Neural cell (in vitro differentiated cells): ENCODE measurements at regions not wholly inside any gene's neighbourhood (a gene's known extent, or its start where the extent isn't known, plus 50 kb on each side); places are given as distances from the start of the nearest gene placed in this dataset.

Experiments used
- SMC3 ChIP-seq: fragments of 450-650 bp; conservative IDR thresholded peaks from 2 replicates; pipeline ENCODE4 v1.6.1; 2014; ENCODE audit warnings: antibody characterized with exemption, mild to moderate bottlenecking, moderate library complexity; ENCODE audit not compliant: poor library complexity
- TF ChIP-seq, protein P1 (sequence below): IDR thresholded peaks from 2 replicates; pipeline ENCODE4 v1.6.1; 2012; ENCODE audit warnings: borderline replicate concordance
- TF ChIP-seq, protein P2 (sequence below): fragments of 450-650 bp; IDR thresholded peaks from 2 replicates; pipeline ENCODE4 v1.5.1; 2014; ENCODE audit warnings: antibody characterized with exemption, mild to moderate bottlenecking, moderate library complexity; ENCODE audit not compliant: poor library complexity, severe bottlenecking

DNA sequence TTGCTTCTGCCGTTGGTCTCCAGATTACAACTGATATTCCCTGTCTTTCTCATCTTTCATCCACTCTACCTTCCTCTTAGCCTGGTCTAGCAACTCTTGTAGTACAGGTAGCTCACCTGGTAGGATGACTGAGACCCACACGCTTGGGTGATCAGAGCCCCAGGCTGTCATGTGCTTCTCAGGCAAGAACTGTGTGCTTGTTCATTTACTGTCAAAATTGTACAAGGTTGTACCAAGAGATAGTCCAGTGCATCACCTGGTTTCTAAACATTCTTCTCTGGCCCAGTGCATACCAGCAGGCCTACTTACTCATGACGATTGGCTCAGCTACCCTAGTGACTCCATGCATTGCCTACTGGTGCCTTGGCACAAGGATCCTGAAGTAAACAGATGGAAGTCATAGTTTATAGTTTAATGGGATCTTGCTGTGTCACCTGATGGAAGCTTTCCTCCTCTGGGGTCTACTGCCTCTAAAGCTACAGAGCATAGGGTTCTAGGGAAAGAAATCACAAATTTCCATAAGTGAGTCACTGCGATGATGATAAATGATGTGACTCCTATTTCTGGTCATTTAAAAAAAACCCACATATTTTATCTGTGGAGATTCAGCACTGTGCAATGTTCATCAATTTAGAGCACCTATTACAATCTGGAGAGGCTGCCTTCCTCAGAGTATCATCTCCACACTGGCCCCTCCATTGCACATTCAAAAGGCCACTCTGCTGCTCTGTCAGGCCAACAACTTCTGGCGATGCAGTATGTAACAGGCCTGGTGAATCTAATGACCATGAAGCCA, 481.8 kb upstream of the MEIS1 start:
- TF ChIP-seq SMC3: no peak
- TF ChIP-seq, protein P1, sequence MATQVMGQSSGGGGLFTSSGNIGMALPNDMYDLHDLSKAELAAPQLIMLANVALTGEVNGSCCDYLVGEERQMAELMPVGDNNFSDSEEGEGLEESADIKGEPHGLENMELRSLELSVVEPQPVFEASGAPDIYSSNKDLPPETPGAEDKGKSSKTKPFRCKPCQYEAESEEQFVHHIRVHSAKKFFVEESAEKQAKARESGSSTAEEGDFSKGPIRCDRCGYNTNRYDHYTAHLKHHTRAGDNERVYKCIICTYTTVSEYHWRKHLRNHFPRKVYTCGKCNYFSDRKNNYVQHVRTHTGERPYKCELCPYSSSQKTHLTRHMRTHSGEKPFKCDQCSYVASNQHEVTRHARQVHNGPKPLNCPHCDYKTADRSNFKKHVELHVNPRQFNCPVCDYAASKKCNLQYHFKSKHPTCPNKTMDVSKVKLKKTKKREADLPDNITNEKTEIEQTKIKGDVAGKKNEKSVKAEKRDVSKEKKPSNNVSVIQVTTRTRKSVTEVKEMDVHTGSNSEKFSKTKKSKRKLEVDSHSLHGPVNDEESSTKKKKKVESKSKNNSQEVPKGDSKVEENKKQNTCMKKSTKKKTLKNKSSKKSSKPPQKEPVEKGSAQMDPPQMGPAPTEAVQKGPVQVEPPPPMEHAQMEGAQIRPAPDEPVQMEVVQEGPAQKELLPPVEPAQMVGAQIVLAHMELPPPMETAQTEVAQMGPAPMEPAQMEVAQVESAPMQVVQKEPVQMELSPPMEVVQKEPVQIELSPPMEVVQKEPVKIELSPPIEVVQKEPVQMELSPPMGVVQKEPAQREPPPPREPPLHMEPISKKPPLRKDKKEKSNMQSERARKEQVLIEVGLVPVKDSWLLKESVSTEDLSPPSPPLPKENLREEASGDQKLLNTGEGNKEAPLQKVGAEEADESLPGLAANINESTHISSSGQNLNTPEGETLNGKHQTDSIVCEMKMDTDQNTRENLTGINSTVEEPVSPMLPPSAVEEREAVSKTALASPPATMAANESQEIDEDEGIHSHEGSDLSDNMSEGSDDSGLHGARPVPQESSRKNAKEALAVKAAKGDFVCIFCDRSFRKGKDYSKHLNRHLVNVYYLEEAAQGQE: no peak
- TF ChIP-seq, protein P2, sequence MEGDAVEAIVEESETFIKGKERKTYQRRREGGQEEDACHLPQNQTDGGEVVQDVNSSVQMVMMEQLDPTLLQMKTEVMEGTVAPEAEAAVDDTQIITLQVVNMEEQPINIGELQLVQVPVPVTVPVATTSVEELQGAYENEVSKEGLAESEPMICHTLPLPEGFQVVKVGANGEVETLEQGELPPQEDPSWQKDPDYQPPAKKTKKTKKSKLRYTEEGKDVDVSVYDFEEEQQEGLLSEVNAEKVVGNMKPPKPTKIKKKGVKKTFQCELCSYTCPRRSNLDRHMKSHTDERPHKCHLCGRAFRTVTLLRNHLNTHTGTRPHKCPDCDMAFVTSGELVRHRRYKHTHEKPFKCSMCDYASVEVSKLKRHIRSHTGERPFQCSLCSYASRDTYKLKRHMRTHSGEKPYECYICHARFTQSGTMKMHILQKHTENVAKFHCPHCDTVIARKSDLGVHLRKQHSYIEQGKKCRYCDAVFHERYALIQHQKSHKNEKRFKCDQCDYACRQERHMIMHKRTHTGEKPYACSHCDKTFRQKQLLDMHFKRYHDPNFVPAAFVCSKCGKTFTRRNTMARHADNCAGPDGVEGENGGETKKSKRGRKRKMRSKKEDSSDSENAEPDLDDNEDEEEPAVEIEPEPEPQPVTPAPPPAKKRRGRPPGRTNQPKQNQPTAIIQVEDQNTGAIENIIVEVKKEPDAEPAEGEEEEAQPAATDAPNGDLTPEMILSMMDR: no peak
